Neural progenitor cell (in vitro differentiated cells): ENCODE measurements at regions not wholly inside any gene's neighbourhood (a gene's known extent, or its start where the extent isn't known, plus 50 kb on each side); places are given as distances from the start of the nearest gene placed in this dataset.

Experiments
- DNase-seq: peaks from one replicate; pipeline ENCODE4 v3.0.0-alpha.2; 2016; ENCODE audit warnings: low spot score
- H2AFZ ChIP-seq: fragments of 200-600 bp; sonication (generic); replicated peaks from 2 replicates; pipeline ENCODE4 v1.6.1; 2016; ENCODE audit warnings: antibody characterized with exemption
- H3F3A ChIP-seq: fragments of 200-600 bp; sonication (generic); 2 replicates; pipeline ENCODE4 v1.6.1; 2016; ENCODE audit warnings: antibody characterized with exemption, low read depth
- H3K27ac ChIP-seq: fragments of 200-600 bp; sonication (generic); 2 replicates; pipeline ENCODE4 v1.5.1; 2016; ENCODE audit warnings: mild to moderate bottlenecking
- H3K27me3 ChIP-seq: fragments of 200-600 bp; sonication (generic); 2 replicates; pipeline ENCODE4 v1.6.1; 2016; ENCODE audit warnings: mild to moderate bottlenecking, moderate library complexity
- H3K36me3 ChIP-seq: fragments of 200-600 bp; sonication (generic); 2 replicates; pipeline ENCODE4 v1.5.1; 2016
- H3K4me1 ChIP-seq: fragments of 200-600 bp; sonication (generic); 2 replicates; pipeline ENCODE4 v1.6.1; 2016; ENCODE audit warnings: mixed run types
- H3K4me2 ChIP-seq: fragments of 200-600 bp; sonication (generic); 2 replicates; pipeline ENCODE4 v1.6.1; 2016
- H3K4me3 ChIP-seq: fragments of 200-600 bp; sonication (generic); 2 replicates; pipeline ENCODE4 v1.5.1; 2016
- H3K79me2 ChIP-seq: fragments of 200-600 bp; sonication (generic); 2 replicates; pipeline ENCODE4 v1.6.1; 2016; ENCODE audit warnings: low read depth
- H3K9ac ChIP-seq: fragments of 200-600 bp; sonication (generic); 2 replicates; pipeline ENCODE4 v1.6.1; 2016
- H3K9me3 ChIP-seq: fragments of 200-600 bp; sonication (generic); 2 replicates; pipeline ENCODE4 v1.5.1; 2016; ENCODE audit warnings: low read depth
- H4K20me1 ChIP-seq: fragments of 200-600 bp; sonication (generic); 2 replicates; pipeline ENCODE4 v1.6.1; 2016; ENCODE audit warnings: low read depth
- H3K27ac Mint-ChIP-seq: 3 replicates; pipeline ENCODE4 v1.8.0; 2021; ENCODE audit warnings: mixed read lengths
- H3K27me3 Mint-ChIP-seq: 2 replicates; pipeline ENCODE4 v1.8.0; 2022; ENCODE audit warnings: low read depth, mild to moderate bottlenecking, inconsistent platforms, moderate library complexity, mixed read lengths; ENCODE audit not compliant: insufficient read depth
- H3K36me3 Mint-ChIP-seq: 3 replicates; pipeline ENCODE4 v1.8.0; 2021; ENCODE audit warnings: mixed read lengths
- H3K4me1 Mint-ChIP-seq: 3 replicates; pipeline ENCODE4 v1.8.0; 2021; ENCODE audit warnings: mixed read lengths
- H3K4me3 Mint-ChIP-seq: 3 replicates; pipeline ENCODE4 v1.8.0; 2021; ENCODE audit warnings: mild to moderate bottlenecking, moderate library complexity, mixed read lengths
- H3K9me3 Mint-ChIP-seq: 3 replicates; pipeline ENCODE4 v1.8.0; 2020; ENCODE audit warnings: mixed read lengths
- EZH2 ChIP-seq: fragments of 200-600 bp; sonication (generic); IDR thresholded peaks from 2 replicates; pipeline ENCODE4 v1.6.1; 2017; ENCODE audit warnings: antibody characterized with exemption, mild to moderate bottlenecking, moderate library complexity
- EZH2phosphoT487 ChIP-seq: fragments of 200-600 bp; sonication (generic); IDR thresholded peaks from 2 replicates; pipeline ENCODE4 v1.6.1; 2017; ENCODE audit warnings: antibody characterized with exemption
- TF ChIP-seq, protein P1 (sequence below): fragments of 200-600 bp; sonication (generic); IDR thresholded peaks from 2 replicates; pipeline ENCODE4 v1.5.1; 2017; ENCODE audit warnings: antibody characterized with exemption, mild to moderate bottlenecking

DNA sequence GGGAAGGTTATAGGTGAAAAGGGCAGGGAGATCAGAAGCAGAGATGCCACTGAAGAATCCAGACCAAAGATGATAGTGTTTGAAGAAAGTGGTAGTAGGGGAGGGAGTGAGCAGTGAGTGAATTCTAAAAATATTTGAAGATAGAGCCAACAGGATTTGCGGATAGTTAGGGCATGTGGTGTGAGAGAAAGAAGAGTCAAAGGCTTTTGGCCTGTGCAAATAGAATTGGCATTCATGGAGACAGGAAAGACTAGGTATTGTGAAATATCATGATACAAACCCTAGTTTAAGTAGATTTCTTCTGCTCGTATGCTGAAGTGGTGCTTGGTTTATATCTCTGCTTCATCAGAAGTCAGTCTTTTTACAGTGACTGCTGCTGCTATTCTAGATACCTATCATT lies 224.2 kb upstream of the CFAP20DC start:
- no peak for DNase-seq

DNA sequence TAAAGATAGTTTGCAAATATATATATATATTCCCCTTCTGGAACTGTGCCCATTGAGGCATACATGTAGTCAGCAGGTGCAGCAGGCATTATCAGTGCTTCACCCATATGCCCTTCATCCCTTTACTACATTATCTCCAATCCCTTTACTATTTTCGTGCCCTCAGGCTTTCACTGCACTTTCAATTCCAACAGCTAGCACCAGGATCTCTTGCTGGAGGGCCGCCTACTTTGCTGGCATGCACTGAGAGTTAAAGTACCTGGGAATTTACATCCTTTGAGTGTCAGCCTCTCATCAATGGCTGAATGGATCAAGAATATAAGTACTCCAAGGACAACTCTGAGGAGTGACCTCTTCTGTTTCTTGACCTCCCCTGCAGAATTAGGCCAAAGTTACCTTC lies 222.1 kb upstream of the CFAP20DC start:
- no peak overlapping the region for H2AFZ ChIP-seq
- H3K4me2 ChIP-seq = no peak overlapping the region
- Mint-ChIP-seq H3K4me1 (no peaks in the 10 kb centered on the region), H3K27me3 (no peaks in the 10 kb centered on the region), H3K4me3 (no peak overlapping the region), H3K27ac (no peak overlapping the region), H3K9me3 (no peaks in the 10 kb centered on the region), H3K36me3 (no peaks in the 10 kb centered on the region)
- no peaks in the 10 kb centered on the region for H3K79me2 ChIP-seq
- no peaks in the 10 kb centered on the region for H3K36me3 ChIP-seq
- no peak for DNase-seq
- no peaks in the 10 kb centered on the region for H3K27me3 ChIP-seq
- H3K9ac ChIP-seq = no peak overlapping the region
- H3K4me3 ChIP-seq = no peak overlapping the region
- no peaks in the 10 kb centered on the region for H4K20me1 ChIP-seq
- no peaks in the 10 kb centered on the region for H3K4me1 ChIP-seq
- no peaks in the 10 kb centered on the region for H3F3A ChIP-seq
- no peaks in the 10 kb centered on the region for H3K9me3 ChIP-seq
- TF ChIP-seq, protein P1, sequence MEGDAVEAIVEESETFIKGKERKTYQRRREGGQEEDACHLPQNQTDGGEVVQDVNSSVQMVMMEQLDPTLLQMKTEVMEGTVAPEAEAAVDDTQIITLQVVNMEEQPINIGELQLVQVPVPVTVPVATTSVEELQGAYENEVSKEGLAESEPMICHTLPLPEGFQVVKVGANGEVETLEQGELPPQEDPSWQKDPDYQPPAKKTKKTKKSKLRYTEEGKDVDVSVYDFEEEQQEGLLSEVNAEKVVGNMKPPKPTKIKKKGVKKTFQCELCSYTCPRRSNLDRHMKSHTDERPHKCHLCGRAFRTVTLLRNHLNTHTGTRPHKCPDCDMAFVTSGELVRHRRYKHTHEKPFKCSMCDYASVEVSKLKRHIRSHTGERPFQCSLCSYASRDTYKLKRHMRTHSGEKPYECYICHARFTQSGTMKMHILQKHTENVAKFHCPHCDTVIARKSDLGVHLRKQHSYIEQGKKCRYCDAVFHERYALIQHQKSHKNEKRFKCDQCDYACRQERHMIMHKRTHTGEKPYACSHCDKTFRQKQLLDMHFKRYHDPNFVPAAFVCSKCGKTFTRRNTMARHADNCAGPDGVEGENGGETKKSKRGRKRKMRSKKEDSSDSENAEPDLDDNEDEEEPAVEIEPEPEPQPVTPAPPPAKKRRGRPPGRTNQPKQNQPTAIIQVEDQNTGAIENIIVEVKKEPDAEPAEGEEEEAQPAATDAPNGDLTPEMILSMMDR = no peak
- no peak for TF ChIP-seq EZH2phosphoT487
- no peak for TF ChIP-seq EZH2
- H3K27ac ChIP-seq = no peak overlapping the region

More for the DNA sequence above, 224.2 kb upstream of the CFAP20DC start:
- no peaks in the 10 kb centered on the region for H3K9me3 Mint-ChIP-seq
- H3K27ac ChIP-seq = no peak overlapping the region
- no peak overlapping the region for H3K9ac ChIP-seq
- no peak overlapping the region for H2AFZ ChIP-seq
- no peak overlapping the region for H3K27ac Mint-ChIP-seq
- H3K4me3 ChIP-seq = no peak overlapping the region
- no peaks in the 10 kb centered on the region for H3K4me1 Mint-ChIP-seq
- no peaks in the 10 kb centered on the region for H3K4me1 ChIP-seq
- H3K79me2 ChIP-seq = no peaks in the 10 kb centered on the region
- no peaks in the 10 kb centered on the region for H3K36me3 Mint-ChIP-seq
- no peaks in the 10 kb centered on the region for H3F3A ChIP-seq
- H3K9me3 ChIP-seq = no peaks in the 10 kb centered on the region
- H3K36me3 ChIP-seq = no peaks in the 10 kb centered on the region
- no peaks in the 10 kb centered on the region for H4K20me1 ChIP-seq
- no peak overlapping the region for H3K4me2 ChIP-seq
- H3K4me3 Mint-ChIP-seq = no peak overlapping the region
- TF ChIP-seq EZH2 (no peak), EZH2phosphoT487 (no peak)
- TF ChIP-seq, protein P1 = no peak
- H3K27me3 ChIP-seq = no peaks in the 10 kb centered on the region
- H3K27me3 Mint-ChIP-seq = no peaks in the 10 kb centered on the region

DNA sequence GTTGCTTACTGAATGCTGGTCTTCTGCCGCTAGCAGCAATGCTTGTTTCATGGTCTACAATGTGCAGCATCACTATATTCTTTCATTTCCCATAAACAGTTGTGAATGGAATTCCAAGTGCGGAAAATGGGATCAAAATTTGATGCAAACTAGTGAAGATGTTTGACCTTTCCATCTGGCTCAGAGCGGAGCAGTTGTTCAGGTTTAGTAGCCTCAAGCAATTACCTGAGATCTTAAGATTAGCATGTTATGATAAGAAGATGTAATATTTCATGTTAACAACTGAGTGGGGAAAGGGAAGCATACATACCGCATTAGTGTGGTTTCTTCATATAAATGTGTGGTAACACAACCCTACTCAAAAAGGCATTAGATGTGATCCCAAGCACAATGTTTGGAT lies 221.1 kb upstream of the CFAP20DC start:
- no peaks in the 10 kb centered on the region for H3K9me3 ChIP-seq
- no peaks in the 10 kb centered on the region for H3K36me3 ChIP-seq
- H3K27me3 ChIP-seq = no peaks in the 10 kb centered on the region
- Mint-ChIP-seq H3K36me3 (no peaks in the 10 kb centered on the region), H3K27me3 (no peaks in the 10 kb centered on the region), H3K4me1 (no peaks in the 10 kb centered on the region), H3K27ac (no peak overlapping the region), H3K9me3 (no peaks in the 10 kb centered on the region), H3K4me3 (no peak overlapping the region)
- H3F3A ChIP-seq = no peaks in the 10 kb centered on the region
- no peaks in the 10 kb centered on the region for H4K20me1 ChIP-seq
- H3K4me2 ChIP-seq = no peak overlapping the region
- H2AFZ ChIP-seq = no peak overlapping the region
- TF ChIP-seq, protein P1 = no peak
- TF ChIP-seq EZH2 (no peak), EZH2phosphoT487 (no peak)
- H3K9ac ChIP-seq = no peak overlapping the region
- no peak overlapping the region for H3K4me3 ChIP-seq
- H3K79me2 ChIP-seq = no peaks in the 10 kb centered on the region
- DNase-seq = no peak
- no peak overlapping the region for H3K27ac ChIP-seq
- no peaks in the 10 kb centered on the region for H3K4me1 ChIP-seq
